GM18867 (cell line): ENCODE measurements at regions not wholly inside any gene's neighbourhood (a gene's known extent, or its start where the extent isn't known, plus 50 kb on each side); places are given as distances from the start of the nearest gene placed in this dataset.

Experiments
- ATAC-seq: cut with Tn5 transposase; IDR thresholded peaks from one replicate; pipeline ENCODE4 v1.9.1; 2021; ENCODE audit warnings: mild to moderate bottlenecking, moderate library complexity; ENCODE audit not compliant: unreplicated experiment

DNA sequence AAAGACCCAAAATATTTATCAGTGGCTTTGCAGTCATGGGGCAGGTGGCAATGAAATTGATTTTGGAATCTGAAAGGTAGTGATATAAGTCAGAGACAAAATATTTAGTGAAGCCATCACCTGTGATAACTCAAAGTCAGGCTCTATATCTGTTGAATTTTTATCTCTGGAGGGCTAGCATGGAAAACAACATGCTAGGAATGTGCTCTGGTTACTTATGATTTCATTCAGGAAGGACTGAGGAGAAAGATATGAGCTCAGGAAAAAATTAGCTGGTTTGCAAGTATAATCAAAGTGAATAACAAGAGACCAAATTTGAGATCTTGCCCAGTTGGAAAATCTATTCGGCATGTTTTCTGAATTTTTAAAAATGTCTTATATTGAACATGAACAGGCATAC lies 364.6 kb upstream of the LRRC7 start:
- no peak for ATAC-seq

DNA sequence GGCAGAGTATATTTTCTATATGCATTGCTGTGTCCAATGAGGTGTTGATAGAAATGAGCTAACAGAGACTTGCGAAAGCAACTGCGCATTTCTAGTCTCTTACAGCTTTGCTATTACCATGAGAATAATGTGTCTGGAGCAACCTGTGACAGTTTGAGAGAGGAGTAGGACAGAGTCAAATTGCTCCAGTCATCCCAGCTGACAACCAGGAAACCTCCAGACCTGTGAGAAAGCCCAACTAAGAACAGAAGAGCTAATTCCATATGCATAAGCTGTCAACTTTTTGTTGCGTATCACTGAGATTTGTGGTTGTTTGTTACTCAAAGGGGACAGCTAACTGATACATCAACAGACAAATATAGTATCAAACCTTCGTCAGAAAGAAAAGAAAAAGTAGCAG lies 354.1 kb upstream of the LRRC7 start:
- no peak for ATAC-seq

DNA sequence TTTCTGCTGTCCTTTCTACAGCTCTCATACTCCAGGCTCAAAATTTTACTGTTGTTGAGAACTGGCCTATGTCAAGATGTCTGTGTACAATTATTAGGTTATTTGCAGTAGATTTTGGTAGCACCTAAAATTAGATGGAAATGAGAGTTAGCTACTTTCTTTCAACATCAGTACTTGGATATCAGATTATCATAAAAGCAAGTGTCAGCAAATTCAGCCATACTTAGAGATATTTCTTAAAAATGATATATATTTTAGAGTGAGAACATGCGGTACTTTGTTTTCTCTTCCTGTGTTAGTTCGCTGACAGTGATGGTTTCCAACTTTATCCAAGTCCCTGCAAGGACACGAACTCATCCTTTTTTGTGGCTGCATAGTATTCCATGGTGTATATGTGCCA lies 351.8 kb upstream of the LRRC7 start:
- no peak for ATAC-seq

DNA sequence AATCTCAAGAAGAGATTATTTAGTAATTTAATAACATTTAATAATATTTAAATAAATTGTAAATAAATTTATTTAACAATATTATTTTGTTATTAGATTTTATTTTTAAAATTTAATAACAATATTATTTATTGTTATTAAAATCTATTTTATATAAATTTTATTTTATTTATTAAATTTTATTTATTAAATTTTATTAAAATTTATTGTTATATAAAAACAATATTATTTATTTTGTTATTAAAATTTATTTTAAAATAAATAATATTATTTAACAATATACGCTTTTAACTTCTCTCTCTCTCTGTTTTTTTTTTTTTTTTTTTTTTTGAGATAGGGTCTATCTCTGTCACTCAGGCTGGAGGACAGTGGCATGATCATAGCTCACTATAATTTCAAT lies 347.1 kb upstream of the LRRC7 start:
- no peak for ATAC-seq

DNA sequence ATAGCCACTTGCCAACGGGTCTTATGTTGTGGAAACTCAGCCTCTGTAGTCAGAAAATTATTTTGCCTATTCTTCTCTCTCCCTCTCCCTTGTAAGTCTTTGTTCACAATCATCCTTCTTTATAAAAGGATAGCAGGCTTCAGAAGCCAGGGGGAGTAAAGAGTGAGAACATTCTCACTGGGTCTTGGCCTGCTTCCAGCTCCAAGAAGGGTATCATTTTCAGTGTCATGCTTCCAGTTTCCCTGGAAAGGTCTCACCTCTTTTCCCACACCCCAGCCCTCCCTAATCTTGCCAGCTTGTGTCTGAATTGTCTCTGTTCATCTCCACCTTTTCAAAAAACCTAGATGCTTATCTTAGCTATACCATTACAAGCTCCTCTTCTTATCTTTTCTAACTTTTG lies 346.2 kb upstream of the LRRC7 start:
- ATAC-seq: no peak

DNA sequence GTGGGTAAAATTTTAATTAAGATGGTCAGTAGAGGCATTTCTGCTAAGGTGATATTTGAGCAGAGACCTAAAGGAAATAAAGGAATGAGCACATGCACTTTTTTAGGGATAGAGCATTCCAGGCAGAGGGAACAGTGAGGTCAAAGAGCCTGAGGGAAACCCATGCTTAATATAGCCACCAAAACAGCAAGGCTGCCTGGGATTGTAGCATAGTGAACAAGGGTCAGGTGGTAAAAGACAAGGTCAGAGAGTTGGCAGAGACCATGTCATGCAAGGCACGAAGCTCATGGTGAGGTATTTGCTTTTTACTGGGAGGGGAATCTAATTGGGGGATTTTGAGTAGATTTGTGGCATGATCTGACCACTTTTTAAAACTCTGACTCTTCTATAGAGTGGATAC lies 344.6 kb upstream of the LRRC7 start:
- ATAC-seq: no peak

DNA sequence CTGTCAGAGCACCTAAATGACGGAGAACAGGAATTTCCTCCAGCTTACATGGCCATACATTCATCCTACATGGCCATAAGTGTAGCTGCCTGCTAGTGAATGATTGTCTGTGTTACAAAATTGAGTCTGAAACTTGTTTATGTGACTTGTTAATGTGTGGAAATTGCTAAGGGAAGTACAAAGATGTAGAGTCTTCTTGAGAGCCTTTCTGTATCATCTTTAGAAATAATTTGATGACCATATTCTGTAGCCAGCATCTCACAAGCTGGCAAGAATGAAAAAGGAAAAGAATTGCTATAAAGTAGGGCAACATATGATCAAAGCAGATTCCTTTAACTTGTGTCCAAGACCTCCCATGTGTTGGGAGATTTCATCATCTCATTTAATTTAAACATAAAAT lies 339.2 kb upstream of the LRRC7 start:
- no peak for ATAC-seq

DNA sequence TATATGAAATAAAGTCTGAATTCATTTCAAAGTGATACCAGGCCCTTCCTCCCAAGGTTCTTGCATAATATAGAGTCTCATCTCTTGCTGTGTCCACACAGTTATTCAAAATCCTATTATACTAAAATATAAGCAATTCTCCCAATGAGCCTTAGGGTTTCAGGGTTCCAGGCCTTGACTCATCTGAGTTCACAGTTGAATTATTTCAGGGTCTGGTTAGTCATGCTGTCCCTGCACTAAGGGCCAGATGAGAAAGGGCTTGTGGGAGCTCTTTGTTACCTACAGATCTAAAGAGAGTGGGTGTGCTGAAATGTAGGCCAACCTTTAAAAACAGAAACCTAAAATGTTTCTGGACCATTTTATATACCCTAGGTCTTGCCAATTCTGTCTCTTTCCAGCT lies 337.5 kb upstream of the LRRC7 start:
- no peak for ATAC-seq

DNA sequence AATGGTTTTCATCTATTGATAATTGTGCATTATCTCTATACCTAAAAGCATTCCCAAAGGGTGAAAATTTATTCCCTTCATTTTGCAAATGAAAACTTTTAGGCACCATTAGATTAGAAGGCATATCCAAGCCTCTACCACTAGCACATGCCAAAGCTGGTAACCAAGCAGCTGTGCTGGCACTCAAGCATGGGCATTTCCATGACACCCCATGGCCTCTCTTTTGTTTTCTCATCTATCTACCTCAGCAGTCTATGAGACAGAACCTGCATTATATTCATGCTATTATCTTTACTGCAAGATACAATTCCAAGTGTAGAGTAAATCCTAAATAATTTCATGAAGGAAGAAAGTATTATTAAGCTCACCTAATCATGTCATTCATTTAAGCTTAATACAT lies 334.3 kb upstream of the LRRC7 start:
- no peak for ATAC-seq

DNA sequence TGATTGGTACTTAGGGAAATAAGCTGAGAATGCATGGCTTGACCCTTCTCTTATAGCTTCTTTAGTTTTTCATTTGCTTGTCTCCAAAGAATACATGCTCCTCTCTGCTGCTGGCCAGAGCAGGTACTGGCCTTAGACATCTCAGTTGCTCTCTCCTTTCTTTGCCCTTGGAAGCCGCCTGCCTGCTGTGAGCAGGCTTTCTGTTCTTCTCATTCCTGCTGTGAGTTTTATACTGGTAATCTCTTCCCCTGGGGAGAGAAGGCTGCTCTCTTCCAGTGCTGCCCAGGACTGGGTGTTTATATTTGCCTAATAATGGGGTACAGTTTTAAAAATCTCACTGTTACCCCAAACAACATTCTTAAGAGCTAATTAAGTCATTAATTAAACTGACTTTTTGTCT lies 323.5 kb upstream of the LRRC7 start:
- ATAC-seq: no peak

DNA sequence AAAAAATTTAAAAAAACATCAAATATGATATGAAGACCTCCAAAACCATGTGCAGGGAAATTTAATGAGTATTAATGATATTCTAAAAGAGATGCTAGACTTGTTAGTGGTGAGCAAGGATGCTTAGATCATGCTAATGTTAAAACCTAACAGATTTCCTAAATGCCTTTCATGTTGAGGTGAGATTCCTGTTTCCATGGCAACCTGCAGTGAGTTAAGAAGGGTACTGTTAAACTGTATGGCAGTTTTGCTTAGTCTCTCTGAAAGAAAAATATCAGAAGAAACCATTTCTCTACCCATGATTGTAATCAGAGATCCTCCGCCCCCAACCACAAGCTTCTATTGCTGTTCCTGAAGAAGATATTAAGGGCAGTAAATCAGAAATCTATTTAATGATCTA lies 321.6 kb upstream of the LRRC7 start:
- ATAC-seq: no peak

DNA sequence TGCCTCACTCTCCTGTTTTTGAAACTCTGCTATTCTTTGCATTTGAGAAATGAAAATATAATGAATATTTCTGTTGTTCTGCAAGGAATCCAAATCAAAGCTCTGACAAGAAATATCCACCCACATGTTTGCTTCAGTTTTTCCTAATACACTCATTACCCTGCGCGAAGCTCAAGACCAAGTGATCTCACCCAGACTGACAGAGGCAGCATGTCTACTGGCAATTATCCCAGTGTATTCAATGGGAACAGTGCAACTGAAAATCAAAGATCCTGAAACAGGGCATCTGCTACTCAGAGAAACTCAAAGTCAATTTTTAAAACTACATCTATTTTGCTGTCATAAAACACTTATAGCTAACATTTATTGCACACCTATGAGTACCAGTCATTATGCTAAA lies 321.0 kb upstream of the LRRC7 start:
- ATAC-seq: no peak

DNA sequence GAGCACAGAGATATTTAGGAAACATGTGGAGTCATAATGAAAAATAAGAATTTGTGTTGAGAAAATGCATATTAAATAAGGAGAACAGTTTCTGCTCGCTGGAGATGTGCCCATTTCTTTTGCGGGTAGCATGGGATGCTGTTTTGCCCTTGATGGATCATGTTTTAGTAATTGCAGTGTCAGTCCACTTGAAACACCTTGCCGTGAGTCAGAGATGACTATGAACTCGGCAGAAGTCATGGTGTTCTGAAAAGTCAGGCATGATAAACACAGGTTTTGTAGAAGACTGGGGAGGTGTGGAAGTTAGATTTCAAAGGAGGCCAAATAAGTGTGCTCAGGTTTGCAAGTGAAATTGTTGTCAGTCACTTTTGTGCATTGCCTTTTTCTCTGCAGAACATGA lies 315.0 kb upstream of the LRRC7 start:
- ATAC-seq: no peak

DNA sequence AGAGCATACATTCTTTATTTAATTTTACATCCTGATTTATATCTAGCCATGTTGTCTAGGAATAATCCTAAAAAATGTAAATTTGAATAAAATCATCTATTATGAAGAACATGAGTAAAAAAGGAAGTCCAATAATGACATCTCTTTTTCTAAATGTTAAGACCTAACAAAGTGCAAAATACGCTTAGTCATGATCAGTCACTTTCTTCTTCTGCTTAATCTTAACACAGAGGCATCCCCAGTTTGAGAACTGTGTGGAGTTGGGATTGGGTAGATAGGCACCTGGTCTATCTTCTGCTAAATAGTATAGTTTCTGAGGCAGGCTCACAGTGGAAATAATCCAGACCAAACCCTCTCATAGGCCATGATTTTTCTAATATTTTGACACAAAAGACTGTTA lies 311.7 kb upstream of the LRRC7 start:
- no peak for ATAC-seq

DNA sequence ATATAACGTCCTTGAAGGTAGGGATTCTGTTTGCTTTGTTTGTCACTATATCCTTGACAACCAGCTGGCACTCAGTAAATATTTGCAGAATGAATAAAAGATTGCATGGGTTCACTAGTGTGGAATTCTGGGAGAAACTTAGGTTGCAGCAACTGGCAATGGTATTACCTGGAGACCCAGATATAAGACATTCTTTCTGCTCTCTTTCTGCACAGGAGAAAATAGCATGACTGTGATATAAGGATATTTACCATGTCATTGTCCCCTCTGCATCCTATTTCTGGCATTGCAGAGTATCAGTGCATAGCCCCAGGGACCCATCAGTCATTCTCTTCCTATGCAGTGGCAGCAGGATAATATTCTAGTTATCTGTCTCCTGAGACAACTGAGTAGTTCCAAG lies 308.9 kb upstream of the LRRC7 start:
- ATAC-seq: no peak

DNA sequence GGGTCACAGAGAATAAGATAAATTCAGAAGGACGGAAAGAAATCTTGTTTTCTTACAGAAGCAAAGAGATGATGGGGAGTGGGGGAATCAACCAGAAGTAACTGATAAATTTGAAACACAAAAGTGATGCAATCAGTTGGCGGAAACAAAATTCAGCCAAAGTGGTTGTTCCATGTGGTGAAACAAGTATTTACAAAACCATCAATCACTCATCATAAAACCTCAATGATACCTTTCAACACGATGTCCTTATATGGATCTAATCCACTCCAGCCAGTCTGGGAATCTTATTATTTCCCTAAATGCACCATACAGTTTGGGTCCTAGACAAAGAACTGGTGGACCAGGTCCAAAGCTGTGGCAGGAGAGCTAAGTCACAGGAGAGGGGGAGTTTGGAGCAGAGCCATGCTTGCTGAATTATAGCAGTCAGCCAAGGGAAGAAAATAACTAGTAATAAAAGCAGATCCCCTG lies 303.8 kb upstream of the LRRC7 start:
- no peak for ATAC-seq

DNA sequence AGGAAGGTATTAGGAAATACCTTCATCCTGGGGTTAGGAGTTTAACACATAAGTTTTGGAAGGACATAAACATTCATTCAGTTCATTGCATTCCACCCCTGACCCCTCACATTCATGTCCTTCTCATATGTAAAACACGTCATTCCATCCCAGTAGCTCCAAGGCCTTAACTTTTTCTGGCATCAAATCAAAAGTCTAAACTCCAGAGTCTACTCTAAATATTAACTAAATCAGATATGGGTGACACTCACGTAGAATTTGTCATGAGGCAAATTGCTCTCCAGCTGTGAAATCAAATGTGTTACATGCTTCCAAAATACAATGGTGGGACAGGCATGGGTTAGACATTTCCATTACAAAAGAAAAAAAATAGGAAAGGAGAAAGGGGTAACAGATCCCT lies 298.2 kb upstream of the LRRC7 start:
- ATAC-seq: no peak

DNA sequence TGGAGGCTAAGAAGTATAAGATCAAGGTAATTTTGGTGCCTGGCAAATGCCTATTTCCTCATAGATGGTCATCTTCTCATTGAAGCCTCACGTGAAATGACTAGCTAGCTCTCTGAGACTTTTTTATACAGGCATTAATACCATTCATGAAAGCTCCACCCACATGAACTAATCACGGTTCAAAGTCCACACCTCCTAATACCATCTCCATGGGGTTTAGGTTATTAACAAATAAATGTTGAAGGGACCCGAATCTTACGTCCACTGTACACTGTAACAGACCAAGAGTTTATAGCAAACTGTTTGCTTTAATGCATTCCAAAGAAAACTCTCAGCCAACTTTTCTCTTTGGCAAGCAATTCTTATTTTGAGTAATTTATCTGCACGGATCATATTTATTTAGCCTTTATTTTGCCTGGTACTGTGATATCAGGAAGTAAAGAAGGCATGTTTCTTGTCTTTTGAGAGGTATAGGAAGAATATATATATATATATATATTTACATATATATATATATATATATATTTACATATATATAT lies 296.1 kb upstream of the LRRC7 start:
- no peak for ATAC-seq

DNA sequence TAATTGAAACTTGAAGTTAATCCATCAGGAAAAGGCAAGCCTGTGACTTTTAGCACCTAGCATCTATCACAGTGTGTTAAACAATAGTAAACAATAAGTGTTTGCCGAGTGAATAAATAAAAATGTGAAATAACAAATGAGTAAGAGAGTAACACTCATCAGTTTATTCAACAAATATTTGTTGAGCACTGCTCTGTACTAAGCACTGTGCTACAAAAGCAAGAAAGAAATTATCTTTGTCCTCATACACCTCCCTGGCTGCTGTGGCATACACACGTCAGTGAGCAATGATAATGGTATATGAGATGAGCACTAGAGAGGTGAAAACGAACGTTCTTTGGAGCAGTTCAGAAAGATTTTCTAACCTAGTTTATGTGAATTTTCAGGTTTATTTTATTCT lies 295.0 kb upstream of the LRRC7 start:
- ATAC-seq: no peak

DNA sequence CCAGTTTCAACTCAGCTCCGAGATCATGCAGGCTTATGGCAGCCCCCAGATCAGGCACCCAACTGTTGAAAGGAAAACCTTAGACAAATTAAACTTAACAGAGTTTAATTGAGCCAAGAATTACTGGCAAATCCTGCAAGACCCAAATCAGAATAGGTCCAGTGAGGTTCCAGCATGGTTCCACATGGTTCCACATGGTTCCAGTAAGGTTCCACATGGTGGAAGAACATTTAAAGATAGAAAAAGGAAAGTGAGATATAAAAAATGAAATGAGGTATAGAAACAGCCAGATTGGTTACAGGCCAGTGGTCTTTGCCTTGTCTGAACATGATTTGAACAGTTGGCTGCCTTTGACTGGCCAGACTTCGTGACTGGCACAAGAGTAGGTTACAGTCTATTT lies 288.8 kb upstream of the LRRC7 start:
- ATAC-seq: no peak

DNA sequence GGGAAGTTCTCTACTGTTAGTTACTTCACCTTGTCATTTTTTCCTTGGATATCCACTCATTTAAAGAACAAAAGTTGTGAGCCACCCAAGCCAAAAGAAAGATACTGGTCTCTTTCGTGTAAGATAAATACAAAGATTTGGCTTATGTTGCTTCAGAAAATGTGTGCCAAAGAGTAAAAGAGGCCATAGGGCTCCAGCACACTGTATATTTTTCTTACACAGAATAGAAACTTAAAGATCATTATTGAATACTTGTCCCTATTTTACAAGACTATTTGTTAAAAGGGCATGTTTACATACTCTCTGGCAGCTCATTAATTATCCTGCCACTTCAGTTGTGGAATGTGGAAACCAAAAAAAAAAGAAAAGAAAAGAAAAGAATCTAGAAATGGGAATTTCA lies 284.2 kb upstream of the LRRC7 start:
- no peak for ATAC-seq

DNA sequence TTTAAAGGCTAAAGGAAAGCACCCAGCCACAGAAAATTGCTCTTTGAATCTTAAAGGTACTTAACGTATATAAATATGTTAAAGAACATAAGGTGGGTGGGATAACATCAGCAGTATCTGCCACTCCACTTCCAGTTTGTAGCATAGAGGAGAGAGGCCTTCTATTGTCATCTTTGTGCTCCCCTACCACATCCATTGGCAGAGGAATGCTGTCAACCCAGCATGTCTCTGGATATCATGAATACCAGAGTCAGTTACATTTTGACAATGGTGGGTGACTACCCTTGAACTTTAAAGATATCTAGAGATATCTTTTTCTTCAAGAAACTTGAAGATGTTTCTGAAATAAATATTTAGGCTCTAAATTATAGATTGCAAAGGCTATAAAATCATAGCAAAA lies 283.2 kb upstream of the LRRC7 start:
- no peak for ATAC-seq

DNA sequence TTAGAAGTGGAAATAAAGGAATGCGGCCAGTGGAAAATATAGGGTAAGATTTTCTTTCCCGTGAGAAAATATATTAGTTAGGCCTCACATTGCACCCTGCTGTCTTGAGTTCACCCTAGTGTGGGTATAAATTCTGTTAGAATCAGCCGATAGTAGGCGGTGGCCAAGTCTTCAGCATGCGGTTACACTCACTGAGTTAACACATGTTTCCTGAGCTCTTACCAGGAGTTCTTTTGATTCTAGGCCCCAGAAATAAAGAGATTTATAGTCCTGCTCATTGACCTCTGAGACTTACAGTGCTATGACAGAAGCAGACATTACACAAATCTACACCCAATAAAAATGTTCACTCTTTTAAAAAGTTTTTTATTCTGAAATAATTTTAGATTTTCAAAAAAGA lies 279.3 kb upstream of the LRRC7 start:
- ATAC-seq: no peak

DNA sequence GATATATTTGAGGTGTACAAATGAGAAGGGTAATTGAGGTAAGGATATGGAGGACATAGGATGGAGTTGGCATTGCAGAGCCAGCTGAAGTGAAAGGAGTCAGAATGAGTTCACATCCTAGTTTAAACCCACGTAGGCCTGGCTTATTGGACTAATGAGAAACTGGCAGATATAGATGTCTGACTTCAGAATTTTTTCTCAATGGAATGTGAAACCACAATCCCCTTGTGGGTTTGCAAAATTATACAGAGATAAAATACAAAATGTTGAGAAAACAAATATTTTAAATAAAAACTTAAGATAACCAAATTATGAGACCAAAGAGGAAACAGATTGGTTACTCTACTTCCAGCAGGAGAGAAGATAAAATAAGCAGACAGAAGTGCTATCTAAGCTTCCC lies 277.4 kb upstream of the LRRC7 start:
- ATAC-seq: no peak
